Liver (tissue), 8 donors: ENCODE measurements at regions not wholly inside any gene's neighbourhood (a gene's known extent, or its start where the extent isn't known, plus 50 kb on each side); places are given as distances from the start of the nearest gene placed in this dataset.

Source experiments
- DNase-seq: peaks from one replicate; pipeline ENCODE4 v3.0.0-alpha.2; 2017; ENCODE audit warnings: low spot score
- H3K27ac ChIP-seq, 2 donors: one replicate each; pipeline ENCODE4 v1.7.0; 2013; ENCODE audit warnings: inconsistent platforms in 2 of 2, low read length in 2 of 2, control low read depth in 1 of 2, low read depth in 1 of 2, mild to moderate bottlenecking in 1 of 2
- H3K27me3 ChIP-seq, 4 donors: one replicate each; pipeline versions ENCODE4 v1.6.1 to v1.7.0; 2013; ENCODE audit warnings: low read length in 3 of 4, inconsistent platforms in 1 of 4, mild to moderate bottlenecking in 1 of 4, moderate library complexity in 1 of 4; ENCODE audit not compliant: control insufficient read depth in 4 of 4, insufficient read depth in 4 of 4
- H3K36me3 ChIP-seq, 4 donors: one replicate each; pipeline versions ENCODE4 v1.6.1 to v1.7.0; 2013; ENCODE audit warnings: low read length in 3 of 4, mild to moderate bottlenecking in 3 of 4, low read depth in 1 of 4, moderate library complexity in 1 of 4; ENCODE audit not compliant: control insufficient read depth in 4 of 4, insufficient read depth in 3 of 4
- H3K4me1 ChIP-seq, 4 donors: one replicate each; pipeline versions ENCODE4 v1.6.1 to v1.7.0; 2013; ENCODE audit warnings: low read length in 3 of 4, mild to moderate bottlenecking in 3 of 4, moderate library complexity in 1 of 4; ENCODE audit not compliant: control insufficient read depth in 4 of 4, insufficient read depth in 4 of 4
- H3K4me3 ChIP-seq, 3 donors: one replicate each; pipeline versions ENCODE4 v1.6.1 to v1.7.0; 2013; ENCODE audit warnings: low read length in 3 of 3, control low read depth in 1 of 3, low read depth in 1 of 3, mild to moderate bottlenecking in 1 of 3
- H3K9ac ChIP-seq, 2 donors: one replicate each; pipeline ENCODE4 v1.7.0; 2013; ENCODE audit warnings: low read length in 2 of 2, mild to moderate bottlenecking in 2 of 2, moderate library complexity in 2 of 2, control low read depth in 1 of 2, low read depth in 1 of 2
- H3K9me3 ChIP-seq, 4 donors: one replicate each; pipeline versions ENCODE4 v1.6.1 to v1.7.0; 2013; ENCODE audit warnings: low read length in 3 of 4; ENCODE audit not compliant: control insufficient read depth in 4 of 4
- CTCF ChIP-seq: fragments of 150-350 bp; IDR thresholded peaks from 2 replicates; pipeline ENCODE4 v1.5.1; 2017; ENCODE audit warnings: improper control_type of control experiment, low read depth, low read length; ENCODE audit not compliant: missing input control
- EGR1 ChIP-seq, 2 donors: IDR thresholded peaks; 2 replicates each; pipeline ENCODE4 v1.6.1; 2016 to 2018; ENCODE audit warnings: antibody characterized with exemption in 2 of 2, low read depth in 2 of 2
- FOXA1 ChIP-seq: IDR thresholded peaks from 2 replicates; pipeline ENCODE4 v1.6.1; 2016; ENCODE audit warnings: antibody characterized with exemption
- FOXA2 ChIP-seq: IDR thresholded peaks from 2 replicates; pipeline ENCODE4 v1.6.1; 2016; ENCODE audit warnings: antibody characterized with exemption
- HNF4G ChIP-seq: IDR thresholded peaks from 2 replicates; pipeline ENCODE4 v1.6.1; 2016; ENCODE audit warnings: antibody characterized with exemption
- JUND ChIP-seq, 2 donors: IDR thresholded peaks; 2 replicates each; pipeline ENCODE4 v1.6.1; 2016; ENCODE audit warnings: antibody characterized with exemption in 2 of 2
- MAX ChIP-seq: IDR thresholded peaks from 2 replicates; pipeline ENCODE4 v1.6.1; 2016; ENCODE audit warnings: antibody characterized with exemption
- NR2F2 ChIP-seq: IDR thresholded peaks from 2 replicates; pipeline ENCODE4 v1.6.1; 2016; ENCODE audit warnings: antibody characterized with exemption
- RAD21 ChIP-seq, 2 donors: IDR thresholded peaks; 2 replicates each; pipeline ENCODE4 v1.6.1; 2016; ENCODE audit warnings: antibody characterized with exemption in 2 of 2, mild to moderate bottlenecking in 2 of 2
- REST ChIP-seq: IDR thresholded peaks from 2 replicates; pipeline ENCODE4 v1.6.1; 2016; ENCODE audit warnings: antibody characterized with exemption, mild to moderate bottlenecking
- RXRA ChIP-seq, 2 donors: IDR thresholded peaks; 2 replicates each; pipeline ENCODE4 v1.6.1; 2017 to 2018; ENCODE audit warnings: antibody characterized with exemption in 2 of 2, mild to moderate bottlenecking in 1 of 2
- SP1 ChIP-seq: IDR thresholded peaks from 2 replicates; pipeline ENCODE4 v1.6.1; 2018; ENCODE audit warnings: antibody characterized with exemption, mild to moderate bottlenecking
- TAF1 ChIP-seq: conservative IDR thresholded peaks from 2 replicates; pipeline ENCODE4 v1.6.1; 2016; ENCODE audit warnings: antibody characterized with exemption, mild to moderate bottlenecking
- ZBTB33 ChIP-seq: IDR thresholded peaks from 2 replicates; pipeline ENCODE4 v1.6.1; 2016; ENCODE audit warnings: antibody characterized with exemption
- WGBS: extraction: QIAGEN DNeasy Blood & Tissue Kit; methylation state at CpG from one replicate; pipeline ENCODE4 v1.1.7; 2013; 5-methylcytosine and 5-hydroxymethylcytosine counted together
- donor health status: healthy.
- donor health status: healthy.
- donor health status: healthy.
- donor health status: healthy.
- donor health status: healthy.

- Histone ChIP-seq H3K36me3 (no peaks in the 10 kb centered on the region), H3K4me1 (no peaks in the 10 kb centered on the region), H3K9me3 (peaks cover 0 to 10% (median 2%) of the 10 kb centered on the region in 4 donors), H3K4me3 (no peak overlapping the region), H3K9ac (no peak overlapping the region), H3K27me3 (no peaks in the 10 kb centered on the region), H3K27ac (no peak overlapping the region)
- WGBS = 81% methylated on average over 7 of the region's 7 CpGs
- DNase-seq = no peak
- TF ChIP-seq EGR1 (IDR thresholded peaks at IDR 0.05; ENCODE audit: low read depth in 2 of 2) = no peak
- no peak for TF ChIP-seq RAD21 (IDR thresholded peaks at IDR 0.05)
- TF ChIP-seq SP1 = no peak
- TF ChIP-seq MAX = no peak
- no peak for TF ChIP-seq NR2F2
Observed at GRCh38 chr3:10614168-10614567, 108.8 kb upstream of the ATP2B2 start.

GRCh38 chr3:10615715-10616114 is 110.3 kb upstream of the ATP2B2 start:
- H3K27ac ChIP-seq = no peak overlapping the region
- H3K36me3 ChIP-seq = no peaks in the 10 kb centered on the region
- WGBS = 89% methylated on average over 2 of the region's 2 CpGs
- DNase-seq = no peak
- no peak overlapping the region for H3K9ac ChIP-seq
- H3K27me3 ChIP-seq = no peaks in the 10 kb centered on the region
- no peak overlapping the region for H3K4me3 ChIP-seq
- peaks cover 0 to 10% (median 2%) of the 10 kb centered on the region in 4 donors for H3K9me3 ChIP-seq
- no peaks in the 10 kb centered on the region for H3K4me1 ChIP-seq
- TF ChIP-seq TAF1 (no peak), ZBTB33 (no peak), JUND (IDR thresholded peaks at IDR 0.05) (no peak), RXRA (IDR thresholded peaks at IDR 0.05) (no peak), EGR1 (IDR thresholded peaks at IDR 0.05; ENCODE audit: low read depth in 2 of 2) (no peak), FOXA1 (no peak), CTCF (no peak), NR2F2 (no peak), REST (no peak), FOXA2 (no peak), SP1 (no peak), HNF4G (no peak)
